ENCODE measurements at regions not wholly inside any gene's neighbourhood (a gene's known extent, or its start where the extent isn't known, plus 50 kb on each side); places are given as distances from the start of the nearest gene placed in this dataset.
"Not testable (repeated sequence)": the region's sequence is repeated elsewhere in the genome, so short reads cannot be mapped to it uniquely, and the experiment has no call there.

DNA sequence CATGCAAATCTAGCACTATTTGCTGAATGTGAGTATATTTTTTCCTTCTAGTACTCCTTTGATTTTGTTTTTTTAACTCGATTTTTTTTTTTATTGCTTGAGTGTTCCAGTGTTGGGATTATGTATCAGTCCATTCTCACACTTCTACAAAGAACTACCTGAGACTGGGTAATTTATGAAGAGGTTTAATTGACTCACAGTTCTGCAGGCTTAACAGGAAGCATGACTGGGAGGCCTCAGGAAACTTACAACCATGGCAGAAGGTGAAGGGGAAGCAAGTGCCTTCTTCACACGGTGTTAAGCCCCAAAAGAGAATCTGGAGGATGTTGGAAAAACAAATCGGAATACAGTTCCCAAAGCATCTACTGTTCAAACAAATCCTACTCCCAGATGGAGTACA lies 69.1 kb downstream of the ZNF518B start:
- not testable (repeated sequence) for H3K9ac ChIP-seq (ENCODE audit: low read length); H3K4me3 ChIP-seq (ENCODE audit: low read depth in 1 of 2, low read length in 2 of 2); H3K27me3 ChIP-seq (ENCODE audit: control insufficient read depth in 1 of 2, insufficient read depth in 2 of 2, low read length in 2 of 2); H3K4me1 ChIP-seq (ENCODE audit: insufficient read depth, low read length); H3K9me3 ChIP-seq (ENCODE audit: low read length); H3K27ac ChIP-seq (ENCODE audit: low read depth, low read length); H3K36me3 ChIP-seq (ENCODE audit: insufficient read depth, low read length)

DNA sequence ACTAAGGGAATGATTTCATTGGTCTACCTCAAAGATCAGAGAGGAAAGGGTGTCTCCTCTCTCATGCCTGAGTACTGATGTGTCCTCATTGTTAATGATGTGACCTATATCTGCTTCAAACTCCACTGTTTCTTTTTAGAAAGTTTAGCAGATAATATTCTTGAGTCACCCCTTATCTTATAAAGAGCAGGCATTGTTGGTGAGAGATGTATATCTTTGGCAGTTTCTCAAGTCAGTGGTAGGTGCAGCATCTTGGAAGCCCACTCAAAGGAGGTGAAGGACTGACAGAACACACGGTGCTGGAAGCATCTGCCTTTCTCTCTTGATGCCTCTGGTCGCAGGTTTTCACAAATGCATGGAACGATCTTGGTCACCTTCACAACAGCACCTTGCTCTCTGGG lies 71.2 kb downstream of the ZNF518B start:
- H3K27ac ChIP-seq (ENCODE audit: low read depth, low read length) = no peak overlapping the region

DNA sequence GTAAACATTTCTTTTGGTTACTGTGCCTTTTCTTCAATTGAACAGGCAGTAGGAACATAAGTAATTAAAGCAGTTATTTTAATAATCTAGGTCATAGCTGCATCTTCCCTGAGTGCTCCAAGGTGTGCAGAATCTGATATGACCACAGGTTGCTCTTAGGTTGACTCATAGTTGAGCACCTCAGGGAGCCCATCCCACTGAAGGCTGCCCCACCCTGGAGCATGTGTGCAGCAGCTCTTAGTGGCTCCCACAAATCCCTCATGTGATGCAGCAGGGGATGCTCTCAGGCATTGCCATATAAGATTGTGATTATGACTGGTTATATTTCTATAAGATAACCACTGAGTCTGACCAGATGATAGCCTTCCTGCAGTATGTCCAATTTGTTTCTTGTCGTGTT lies 72.3 kb downstream of the ZNF518B start:
- H3K27me3 ChIP-seq (ENCODE audit: control insufficient read depth in 1 of 2, insufficient read depth in 2 of 2, low read length in 2 of 2) = no peaks in the 10 kb centered on the region
- H3K4me1 ChIP-seq (ENCODE audit: insufficient read depth, low read length) = no peaks in the 10 kb centered on the region
- H3K9ac ChIP-seq (ENCODE audit: low read length) = no peak overlapping the region

More for the DNA sequence above, 71.2 kb downstream of the ZNF518B start:
- Histone ChIP-seq H3K36me3 (ENCODE audit: insufficient read depth, low read length) (no peaks in the 10 kb centered on the region), H3K9me3 (ENCODE audit: low read length) (no peaks in the 10 kb centered on the region), H3K4me3 (ENCODE audit: low read depth in 1 of 2, low read length in 2 of 2) (no peak overlapping the region), H3K27me3 (ENCODE audit: control insufficient read depth in 1 of 2, insufficient read depth in 2 of 2, low read length in 2 of 2) (no peaks in the 10 kb centered on the region), H3K9ac (ENCODE audit: low read length) (no peak overlapping the region), H3K4me1 (ENCODE audit: insufficient read depth, low read length) (no peaks in the 10 kb centered on the region)

DNA sequence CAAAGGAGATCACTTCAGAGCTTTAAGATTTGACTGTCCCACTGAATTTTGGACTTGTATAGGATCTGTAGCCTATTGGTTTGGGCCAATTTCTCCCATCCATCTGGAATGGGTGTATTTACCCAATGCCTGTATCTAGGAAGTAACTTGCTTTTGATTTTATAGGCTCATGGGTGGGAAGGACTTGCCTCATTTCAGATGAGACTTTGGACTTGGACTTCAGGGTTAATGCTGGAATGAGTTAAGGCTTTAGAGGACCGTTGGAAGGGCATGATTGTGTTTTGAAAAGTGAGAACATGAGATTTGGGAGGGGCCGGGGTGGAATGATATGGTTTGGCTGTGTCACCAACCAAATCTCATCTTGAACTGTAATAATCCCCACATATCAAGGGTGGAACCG lies 73.8 kb downstream of the ZNF518B start:
- Histone ChIP-seq H3K36me3 (ENCODE audit: insufficient read depth, low read length) (no peaks in the 10 kb centered on the region), H3K9ac (ENCODE audit: low read length) (no peak overlapping the region), H3K4me3 (ENCODE audit: low read depth in 1 of 2, low read length in 2 of 2) (no peak overlapping the region), H3K27me3 (ENCODE audit: control insufficient read depth in 1 of 2, insufficient read depth in 2 of 2, low read length in 2 of 2) (no peaks in the 10 kb centered on the region), H3K27ac (ENCODE audit: low read depth, low read length) (no peak overlapping the region), H3K9me3 (ENCODE audit: low read length) (no peaks in the 10 kb centered on the region), H3K4me1 (ENCODE audit: insufficient read depth, low read length) (no peaks in the 10 kb centered on the region)

More for the DNA sequence above, 72.3 kb downstream of the ZNF518B start:
- H3K4me3 ChIP-seq (ENCODE audit: low read depth in 1 of 2, low read length in 2 of 2) = no peak overlapping the region
- no peaks in the 10 kb centered on the region for H3K36me3 ChIP-seq (ENCODE audit: insufficient read depth, low read length)
- no peak overlapping the region for H3K27ac ChIP-seq (ENCODE audit: low read depth, low read length)
- H3K9me3 ChIP-seq (ENCODE audit: low read length) = no peaks in the 10 kb centered on the region

DNA sequence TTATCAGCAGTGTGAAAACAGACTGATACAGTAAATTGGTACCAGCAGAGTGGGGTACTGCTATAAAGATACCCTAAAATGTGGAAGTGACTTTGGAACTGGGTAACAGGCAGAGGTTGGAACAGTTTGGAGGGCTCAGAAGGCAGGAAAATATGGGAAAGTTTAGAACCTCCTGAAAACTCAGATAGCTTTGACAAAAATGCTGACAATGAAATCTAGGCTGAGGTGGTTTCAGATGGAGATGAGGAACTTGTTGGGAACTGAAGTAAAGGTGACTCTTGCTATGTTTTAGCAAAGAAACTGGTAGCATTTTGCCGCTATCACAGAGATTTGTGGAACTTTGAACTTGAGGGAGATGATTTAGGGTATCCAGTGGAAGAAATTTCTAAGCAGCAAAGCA lies 75.1 kb downstream of the ZNF518B start:
- H3K27ac ChIP-seq (ENCODE audit: low read depth, low read length); H3K9me3 ChIP-seq (ENCODE audit: low read length); H3K36me3 ChIP-seq (ENCODE audit: insufficient read depth, low read length); H3K4me1 ChIP-seq (ENCODE audit: insufficient read depth, low read length); H3K9ac ChIP-seq (ENCODE audit: low read length); H3K27me3 ChIP-seq (ENCODE audit: control insufficient read depth in 1 of 2, insufficient read depth in 2 of 2, low read length in 2 of 2); H3K4me3 ChIP-seq (ENCODE audit: low read depth in 1 of 2, low read length in 2 of 2): not testable (repeated sequence)

DNA sequence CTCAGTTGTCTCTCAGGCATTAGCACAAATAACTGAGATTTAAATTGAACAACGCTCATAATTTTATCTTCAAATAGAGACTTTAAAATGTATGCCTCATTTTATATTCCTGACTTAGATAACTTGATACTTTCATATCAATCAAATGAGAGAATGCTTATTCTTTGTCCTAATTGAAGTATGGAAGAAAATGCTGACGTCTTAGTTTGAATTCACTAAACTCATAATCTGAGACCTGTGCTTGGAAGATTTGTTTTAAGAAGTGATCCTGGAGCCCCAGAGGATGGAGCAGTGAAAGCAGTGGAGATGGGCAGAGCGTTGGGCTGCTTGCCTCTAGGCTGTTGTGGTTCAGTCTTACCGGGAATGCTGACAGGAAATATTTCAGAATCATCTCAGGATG lies 76.1 kb downstream of the ZNF518B start:
- Histone ChIP-seq H3K27ac (ENCODE audit: low read depth, low read length) (no peak overlapping the region), H3K4me3 (ENCODE audit: low read depth in 1 of 2, low read length in 2 of 2) (no peak overlapping the region), H3K9me3 (ENCODE audit: low read length) (no peaks in the 10 kb centered on the region), H3K4me1 (ENCODE audit: insufficient read depth, low read length) (no peaks in the 10 kb centered on the region), H3K36me3 (ENCODE audit: insufficient read depth, low read length) (no peaks in the 10 kb centered on the region), H3K27me3 (ENCODE audit: control insufficient read depth in 1 of 2, insufficient read depth in 2 of 2, low read length in 2 of 2) (no peaks in the 10 kb centered on the region), H3K9ac (ENCODE audit: low read length) (no peak overlapping the region)

DNA sequence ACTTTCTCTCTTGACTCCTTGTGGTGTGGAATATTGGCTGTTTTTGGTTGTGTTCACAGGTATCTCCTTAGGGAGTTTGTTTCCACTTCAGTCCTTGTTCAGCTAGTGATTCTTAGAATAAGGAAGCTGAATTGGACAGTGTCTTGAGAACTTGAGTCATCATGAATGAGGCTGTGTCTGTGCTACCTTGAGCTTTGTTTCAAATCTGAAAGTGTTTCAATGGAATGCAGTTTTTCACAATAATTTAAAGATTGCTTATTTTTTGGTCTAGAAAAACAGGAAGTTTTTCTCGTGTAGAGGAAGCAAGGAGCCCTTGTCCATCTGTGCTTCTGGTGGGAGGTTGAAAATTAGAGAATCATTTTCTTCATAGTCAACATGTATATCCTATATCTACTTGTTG lies 76.5 kb downstream of the ZNF518B start:
- no peaks in the 10 kb centered on the region for H3K27me3 ChIP-seq (ENCODE audit: control insufficient read depth in 1 of 2, insufficient read depth in 2 of 2, low read length in 2 of 2)
- no peak overlapping the region for H3K27ac ChIP-seq (ENCODE audit: low read depth, low read length)
- H3K9me3 ChIP-seq (ENCODE audit: low read length) = no peaks in the 10 kb centered on the region
- H3K4me1 ChIP-seq (ENCODE audit: insufficient read depth, low read length) = no peaks in the 10 kb centered on the region
- H3K4me3 ChIP-seq (ENCODE audit: low read depth in 1 of 2, low read length in 2 of 2) = no peak overlapping the region
- no peak overlapping the region for H3K9ac ChIP-seq (ENCODE audit: low read length)
- no peaks in the 10 kb centered on the region for H3K36me3 ChIP-seq (ENCODE audit: insufficient read depth, low read length)

DNA sequence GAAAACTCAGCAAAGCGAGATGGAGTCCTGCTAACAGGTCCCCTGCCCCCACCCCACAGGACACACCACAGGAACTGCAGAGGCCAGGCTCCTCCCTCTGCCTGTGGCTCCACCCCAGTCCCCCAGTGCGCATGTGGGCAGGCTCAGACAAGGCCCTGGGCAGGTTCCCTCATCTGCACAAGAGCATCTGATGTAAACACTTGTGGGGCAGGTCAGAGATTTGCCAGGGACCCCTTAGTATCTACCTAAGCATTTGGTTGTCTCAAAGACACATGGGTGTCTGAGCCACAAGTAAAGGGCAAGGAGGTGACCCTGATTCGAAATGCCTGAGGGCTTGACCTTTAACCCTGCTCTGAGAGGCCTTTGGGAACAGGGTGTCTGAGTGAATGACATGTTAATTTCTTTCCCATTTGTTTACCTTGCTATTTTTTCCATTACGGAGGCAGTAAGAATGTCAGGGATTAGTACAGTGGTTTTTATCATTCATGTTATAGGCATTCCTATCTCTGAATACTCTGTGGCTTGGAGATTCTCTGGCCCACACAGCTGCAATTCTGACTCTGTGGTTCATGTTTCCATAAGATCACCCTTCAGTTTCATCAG lies 85.3 kb downstream of the ZNF518B start:
- Histone ChIP-seq H3K4me1 (ENCODE audit: insufficient read depth, low read length) (no peaks in the 10 kb centered on the region), H3K36me3 (ENCODE audit: insufficient read depth, low read length) (no peaks in the 10 kb centered on the region), H3K27me3 (ENCODE audit: control insufficient read depth in 1 of 2, insufficient read depth in 2 of 2, low read length in 2 of 2) (no peaks in the 10 kb centered on the region), H3K27ac (ENCODE audit: low read depth, low read length) (no peak overlapping the region), H3K4me3 (ENCODE audit: low read depth in 1 of 2, low read length in 2 of 2) (no peak overlapping the region), H3K9me3 (ENCODE audit: low read length) (no peaks in the 10 kb centered on the region), H3K9ac (ENCODE audit: low read length) (no peak overlapping the region)

DNA sequence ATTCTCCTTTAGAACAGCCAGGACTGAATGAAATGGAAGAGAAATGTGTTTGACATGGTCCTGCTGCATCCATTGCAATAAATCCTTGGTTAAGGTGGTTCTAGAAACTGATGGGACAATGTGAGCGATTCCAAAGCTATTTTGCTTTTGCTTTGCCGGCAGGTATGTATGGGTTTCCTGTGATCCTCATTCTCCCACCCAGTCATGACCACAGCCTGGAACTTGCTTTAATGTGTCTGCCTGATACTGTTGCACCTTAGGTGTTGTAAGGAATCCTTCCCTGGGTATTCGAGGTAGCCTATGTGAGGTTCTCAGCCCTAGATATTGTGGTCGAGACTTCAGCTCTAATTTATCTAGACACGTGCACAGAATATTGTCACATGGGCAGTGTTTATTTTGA lies 86.1 kb downstream of the ZNF518B start:
- Histone ChIP-seq H3K9me3 (ENCODE audit: low read length) (no peaks in the 10 kb centered on the region), H3K27me3 (ENCODE audit: control insufficient read depth in 1 of 2, insufficient read depth in 2 of 2, low read length in 2 of 2) (no peaks in the 10 kb centered on the region), H3K4me1 (ENCODE audit: insufficient read depth, low read length) (no peaks in the 10 kb centered on the region)

DNA sequence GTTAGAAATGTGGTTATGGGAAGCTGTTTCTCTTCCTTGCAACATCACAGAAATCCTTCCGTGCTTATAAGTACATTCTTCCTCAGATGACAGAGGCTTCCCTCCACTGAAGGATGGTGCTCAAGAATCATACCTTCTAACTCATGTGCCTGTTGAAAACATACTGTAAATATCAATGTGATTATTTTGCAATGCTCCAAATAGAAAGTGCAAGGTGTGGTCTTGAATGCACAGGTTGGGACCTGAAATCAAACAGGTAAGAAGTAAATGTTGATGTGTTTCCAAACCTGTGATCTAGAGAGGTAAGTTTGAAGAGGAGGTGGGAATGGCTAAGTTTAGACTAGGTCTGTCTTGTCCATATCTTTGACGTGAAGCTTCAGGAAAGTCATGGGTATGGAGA lies 87.7 kb downstream of the ZNF518B start:
- Histone ChIP-seq H3K4me1 (ENCODE audit: insufficient read depth, low read length) (no peaks in the 10 kb centered on the region), H3K4me3 (ENCODE audit: low read depth in 1 of 2, low read length in 2 of 2) (no peak overlapping the region), H3K36me3 (ENCODE audit: insufficient read depth, low read length) (no peaks in the 10 kb centered on the region), H3K27ac (ENCODE audit: low read depth, low read length) (no peak overlapping the region), H3K27me3 (ENCODE audit: control insufficient read depth in 1 of 2, insufficient read depth in 2 of 2, low read length in 2 of 2) (no peaks in the 10 kb centered on the region), H3K9ac (ENCODE audit: low read length) (no peak overlapping the region), H3K9me3 (ENCODE audit: low read length) (no peaks in the 10 kb centered on the region)

More for the DNA sequence above, 86.1 kb downstream of the ZNF518B start:
- H3K4me3 ChIP-seq (ENCODE audit: low read depth in 1 of 2, low read length in 2 of 2) = no peak overlapping the region
- no peak overlapping the region for H3K9ac ChIP-seq (ENCODE audit: low read length)
- H3K36me3 ChIP-seq (ENCODE audit: insufficient read depth, low read length) = no peaks in the 10 kb centered on the region
- H3K27ac ChIP-seq (ENCODE audit: low read depth, low read length) = no peak overlapping the region

DNA sequence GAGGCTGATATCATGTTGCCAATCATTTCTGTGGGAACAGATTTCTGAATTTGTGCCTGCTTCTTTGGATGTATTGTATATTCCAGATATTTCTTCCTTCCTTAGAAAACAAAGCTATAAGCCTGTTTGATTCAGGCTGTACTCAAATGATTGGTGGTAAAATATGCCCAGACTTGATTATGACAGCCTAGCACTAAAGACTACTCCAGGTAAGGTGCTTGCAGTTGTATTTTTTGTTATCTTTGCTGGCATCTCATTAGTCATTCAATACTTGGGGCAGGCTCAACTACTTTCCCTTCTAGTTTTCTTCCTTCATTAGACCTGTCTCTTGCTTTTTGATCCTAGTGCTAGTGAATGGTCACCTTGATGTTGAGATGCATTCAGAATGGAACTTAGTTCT lies 90.6 kb downstream of the ZNF518B start:
- no peaks in the 10 kb centered on the region for H3K36me3 ChIP-seq (ENCODE audit: insufficient read depth, low read length)
- H3K27ac ChIP-seq (ENCODE audit: low read depth, low read length) = no peak overlapping the region
- no peak overlapping the region for H3K9ac ChIP-seq (ENCODE audit: low read length)
- H3K27me3 ChIP-seq (ENCODE audit: control insufficient read depth in 1 of 2, insufficient read depth in 2 of 2, low read length in 2 of 2) = no peaks in the 10 kb centered on the region
- no peak overlapping the region for H3K4me3 ChIP-seq (ENCODE audit: low read depth in 1 of 2, low read length in 2 of 2)
- H3K4me1 ChIP-seq (ENCODE audit: insufficient read depth, low read length) = no peaks in the 10 kb centered on the region
- no peaks in the 10 kb centered on the region for H3K9me3 ChIP-seq (ENCODE audit: low read length)

DNA sequence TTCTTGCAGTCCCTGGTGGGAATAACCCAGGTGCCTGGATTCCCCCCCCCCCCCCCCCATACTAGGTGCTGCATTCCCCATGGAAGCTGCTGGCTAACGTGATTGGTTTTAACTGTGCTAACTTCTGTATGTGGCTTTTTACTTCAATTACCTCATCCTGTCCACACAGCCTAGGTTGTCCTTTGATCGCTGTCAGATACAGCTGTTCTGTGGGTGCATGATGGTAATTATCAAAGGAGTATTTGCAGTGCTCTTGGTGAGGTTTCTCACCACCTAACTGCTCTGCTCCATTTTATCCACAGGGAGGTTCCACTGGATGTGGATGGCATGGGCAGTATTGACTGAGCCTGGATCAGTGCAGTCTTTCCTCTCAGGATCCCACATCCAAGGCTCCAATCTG lies 93.0 kb downstream of the ZNF518B start:
- Histone ChIP-seq H3K27ac (ENCODE audit: low read depth, low read length) (no peak overlapping the region), H3K27me3 (ENCODE audit: control insufficient read depth in 1 of 2, insufficient read depth in 2 of 2, low read length in 2 of 2) (no peaks in the 10 kb centered on the region), H3K4me1 (ENCODE audit: insufficient read depth, low read length) (no peaks in the 10 kb centered on the region), H3K9ac (ENCODE audit: low read length) (no peak overlapping the region), H3K4me3 (ENCODE audit: low read depth in 1 of 2, low read length in 2 of 2) (no peak overlapping the region), H3K9me3 (ENCODE audit: low read length) (no peaks in the 10 kb centered on the region), H3K36me3 (ENCODE audit: insufficient read depth, low read length) (no peaks in the 10 kb centered on the region)
